ENCODE measurements at regions not wholly inside any gene's neighbourhood (a gene's known extent, or its start where the extent isn't known, plus 50 kb on each side); places are given as distances from the start of the nearest gene placed in this dataset.
A peak's percentile ranks its signal among the peaks of the same experiment; 100 is the strongest.

DNA sequence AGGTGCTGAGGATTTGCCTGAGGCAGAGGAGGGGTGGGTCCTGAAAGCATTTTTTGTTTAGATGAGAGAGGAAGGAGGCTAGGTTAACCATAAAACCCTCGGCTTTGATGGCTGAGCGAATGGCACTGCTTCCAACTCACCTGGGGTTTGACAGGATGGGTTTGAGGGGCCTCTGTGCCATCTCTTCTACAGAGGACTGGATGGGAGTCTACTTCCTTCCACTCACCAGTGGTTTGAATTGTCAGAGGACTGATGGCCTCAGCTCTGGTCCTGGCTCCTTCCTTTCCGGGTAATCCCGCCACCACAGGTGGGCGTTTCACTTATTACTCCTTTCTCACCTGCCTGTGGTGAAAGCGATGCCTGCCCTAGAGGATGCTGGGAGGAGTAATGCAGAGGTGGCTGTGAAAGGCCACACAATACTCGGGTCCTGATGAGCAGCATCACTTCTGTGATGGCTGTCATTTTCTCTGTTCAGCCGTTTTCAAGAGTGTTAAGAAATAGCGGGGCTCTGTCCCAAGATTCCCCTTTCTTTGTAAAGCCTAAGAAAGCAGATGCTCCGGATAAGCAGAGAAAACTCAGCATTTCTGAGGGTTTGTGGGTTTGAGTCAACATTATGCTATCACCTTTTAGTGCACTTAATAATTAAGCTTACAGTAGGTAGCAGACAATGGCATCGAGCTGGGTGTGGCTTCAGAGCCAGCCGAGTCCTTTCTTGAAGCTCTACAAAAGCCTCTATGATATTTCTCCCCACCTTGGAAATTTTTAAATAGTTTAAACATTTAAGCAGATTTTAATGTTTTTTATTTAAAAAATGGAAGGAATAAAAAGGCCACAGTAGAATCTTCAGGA, 220.7 kb downstream of the HLX start:
- Histone ChIP-seq H3K27me3 (ENCODE audit: insufficient read depth) (no peaks in the 10 kb centered on the region), H4K20me1 (ENCODE audit: insufficient read depth) (no peaks in the 10 kb centered on the region), H3K4me2 (peak overlapping the region; percentile 38; the same call in 1 of the 2 replicates), H3K27ac (ENCODE audit: low read depth in 2 of 2, low read length in 1 of 2) (peak overlapping the region; percentile 90 to 92), H3K79me2 (ENCODE audit: insufficient read depth) (no peaks in the 10 kb centered on the region), H3K36me3 (replicated peaks in 1 of 2; ENCODE audit: control insufficient read depth in 1 of 2, insufficient read depth in 2 of 2, low read length in 1 of 2) (no peaks in the 10 kb centered on the region), H3K9ac (no peak overlapping the region; the same call in 1 of the 2 replicates), H3K9me2 (no peaks in the 10 kb centered on the region), H2AFZ (ENCODE audit: low read depth) (peak overlapping the region; percentile 40; the same call in 1 of the 2 replicates), H3K9me3 (no peaks in the 10 kb centered on the region), H3K4me1 (ENCODE audit: control insufficient read depth in 1 of 2, insufficient read depth in 2 of 2, low read depth in 1 of 2, low read length in 1 of 2) (peaks cover 16 to 25% of the 10 kb centered on the region in 2 experiments), H3F3A (replicated peaks; ENCODE audit: insufficient read depth) (peaks cover 34% of the 10 kb centered on the region), H3K4me3 (ENCODE audit: low read depth in 2 of 2, low read length in 1 of 2) (no peak overlapping the region)
- TF ChIP-seq, protein P1, sequence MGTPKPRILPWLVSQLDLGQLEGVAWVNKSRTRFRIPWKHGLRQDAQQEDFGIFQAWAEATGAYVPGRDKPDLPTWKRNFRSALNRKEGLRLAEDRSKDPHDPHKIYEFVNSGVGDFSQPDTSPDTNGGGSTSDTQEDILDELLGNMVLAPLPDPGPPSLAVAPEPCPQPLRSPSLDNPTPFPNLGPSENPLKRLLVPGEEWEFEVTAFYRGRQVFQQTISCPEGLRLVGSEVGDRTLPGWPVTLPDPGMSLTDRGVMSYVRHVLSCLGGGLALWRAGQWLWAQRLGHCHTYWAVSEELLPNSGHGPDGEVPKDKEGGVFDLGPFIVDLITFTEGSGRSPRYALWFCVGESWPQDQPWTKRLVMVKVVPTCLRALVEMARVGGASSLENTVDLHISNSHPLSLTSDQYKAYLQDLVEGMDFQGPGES (IDR thresholded peaks at IDR 0.05; ENCODE audit: low read depth, low read length), result no peak
- TF ChIP-seq, protein P2, sequence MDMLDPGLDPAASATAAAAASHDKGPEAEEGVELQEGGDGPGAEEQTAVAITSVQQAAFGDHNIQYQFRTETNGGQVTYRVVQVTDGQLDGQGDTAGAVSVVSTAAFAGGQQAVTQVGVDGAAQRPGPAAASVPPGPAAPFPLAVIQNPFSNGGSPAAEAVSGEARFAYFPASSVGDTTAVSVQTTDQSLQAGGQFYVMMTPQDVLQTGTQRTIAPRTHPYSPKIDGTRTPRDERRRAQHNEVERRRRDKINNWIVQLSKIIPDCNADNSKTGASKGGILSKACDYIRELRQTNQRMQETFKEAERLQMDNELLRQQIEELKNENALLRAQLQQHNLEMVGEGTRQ (IDR thresholded peaks at IDR 0.05; ENCODE audit: borderline replicate concordance, low read depth, low read length), result no peak
- TF ChIP-seq EZH2phosphoT487 (IDR thresholded peaks at IDR 0.05; ENCODE audit: borderline replicate concordance, low read depth) (no peak), SIN3A (IDR thresholded peaks at IDR 0.05; ENCODE audit: borderline replicate concordance, low read depth, low read length) (no peak), TCF12 (IDR thresholded peaks at IDR 0.05) (no peak), ZBTB33 (IDR thresholded peaks at IDR 0.05; ENCODE audit: borderline replicate concordance, low read depth) (no peak), ELF1 (IDR thresholded peaks at IDR 0.05) (no peak), RCOR1 (IDR thresholded peaks at IDR 0.05; ENCODE audit: low read length) (no peak), FOXJ3 (CRISPR knock-in tag; IDR thresholded peaks at IDR 0.05) (no peak), FOXM1 (IDR thresholded peaks at IDR 0.05; ENCODE audit: low read depth) (no peak), FOSL2 (IDR thresholded peaks at IDR 0.05; ENCODE audit: borderline replicate concordance, low read depth) (no peak), TAF1 (IDR thresholded peaks at IDR 0.05; ENCODE audit: borderline replicate concordance, low read depth, low read length) (no peak), EP300 (IDR thresholded peaks at IDR 0.05; ENCODE audit: borderline replicate concordance in 1 of 2, low read depth in 1 of 2, low read length in 1 of 2) (no peak), GATA2 (CRISPR knock-in tag; IDR thresholded peaks at IDR 0.05) (no peak), TEAD4 (IDR thresholded peaks at IDR 0.05; ENCODE audit: borderline replicate concordance, insufficient read depth) (no peak), MXI1 (IDR thresholded peaks at IDR 0.05; ENCODE audit: low read depth, low read length) (no peak)
- TF ChIP-seq, protein P3, sequence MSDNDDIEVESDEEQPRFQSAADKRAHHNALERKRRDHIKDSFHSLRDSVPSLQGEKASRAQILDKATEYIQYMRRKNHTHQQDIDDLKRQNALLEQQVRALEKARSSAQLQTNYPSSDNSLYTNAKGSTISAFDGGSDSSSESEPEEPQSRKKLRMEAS (IDR thresholded peaks at IDR 0.05; ENCODE audit: low read depth), result no peak
- TF ChIP-seq, protein P4, sequence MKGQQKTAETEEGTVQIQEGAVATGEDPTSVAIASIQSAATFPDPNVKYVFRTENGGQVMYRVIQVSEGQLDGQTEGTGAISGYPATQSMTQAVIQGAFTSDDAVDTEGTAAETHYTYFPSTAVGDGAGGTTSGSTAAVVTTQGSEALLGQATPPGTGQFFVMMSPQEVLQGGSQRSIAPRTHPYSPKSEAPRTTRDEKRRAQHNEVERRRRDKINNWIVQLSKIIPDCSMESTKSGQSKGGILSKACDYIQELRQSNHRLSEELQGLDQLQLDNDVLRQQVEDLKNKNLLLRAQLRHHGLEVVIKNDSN (IDR thresholded peaks at IDR 0.05; ENCODE audit: borderline replicate concordance, low read depth), result no peak
- TF ChIP-seq, protein P5, sequence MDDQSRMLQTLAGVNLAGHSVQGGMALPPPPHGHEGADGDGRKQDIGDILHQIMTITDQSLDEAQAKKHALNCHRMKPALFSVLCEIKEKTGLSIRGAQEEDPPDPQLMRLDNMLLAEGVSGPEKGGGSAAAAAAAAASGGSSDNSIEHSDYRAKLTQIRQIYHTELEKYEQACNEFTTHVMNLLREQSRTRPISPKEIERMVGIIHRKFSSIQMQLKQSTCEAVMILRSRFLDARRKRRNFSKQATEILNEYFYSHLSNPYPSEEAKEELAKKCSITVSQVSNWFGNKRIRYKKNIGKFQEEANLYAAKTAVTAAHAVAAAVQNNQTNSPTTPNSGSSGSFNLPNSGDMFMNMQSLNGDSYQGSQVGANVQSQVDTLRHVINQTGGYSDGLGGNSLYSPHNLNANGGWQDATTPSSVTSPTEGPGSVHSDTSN (IDR thresholded peaks at IDR 0.05), result no peak
- TF ChIP-seq, protein P6, sequence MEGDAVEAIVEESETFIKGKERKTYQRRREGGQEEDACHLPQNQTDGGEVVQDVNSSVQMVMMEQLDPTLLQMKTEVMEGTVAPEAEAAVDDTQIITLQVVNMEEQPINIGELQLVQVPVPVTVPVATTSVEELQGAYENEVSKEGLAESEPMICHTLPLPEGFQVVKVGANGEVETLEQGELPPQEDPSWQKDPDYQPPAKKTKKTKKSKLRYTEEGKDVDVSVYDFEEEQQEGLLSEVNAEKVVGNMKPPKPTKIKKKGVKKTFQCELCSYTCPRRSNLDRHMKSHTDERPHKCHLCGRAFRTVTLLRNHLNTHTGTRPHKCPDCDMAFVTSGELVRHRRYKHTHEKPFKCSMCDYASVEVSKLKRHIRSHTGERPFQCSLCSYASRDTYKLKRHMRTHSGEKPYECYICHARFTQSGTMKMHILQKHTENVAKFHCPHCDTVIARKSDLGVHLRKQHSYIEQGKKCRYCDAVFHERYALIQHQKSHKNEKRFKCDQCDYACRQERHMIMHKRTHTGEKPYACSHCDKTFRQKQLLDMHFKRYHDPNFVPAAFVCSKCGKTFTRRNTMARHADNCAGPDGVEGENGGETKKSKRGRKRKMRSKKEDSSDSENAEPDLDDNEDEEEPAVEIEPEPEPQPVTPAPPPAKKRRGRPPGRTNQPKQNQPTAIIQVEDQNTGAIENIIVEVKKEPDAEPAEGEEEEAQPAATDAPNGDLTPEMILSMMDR (IDR thresholded peaks at IDR 0.05), result no peak
- ChIA-PET POLR2A (no interaction called here), CTCF (interaction anchor here (0.6 kb wide), 1 partner anchor 15 kb away, joined by 3 read pairs; no protein-coding TSS in a partner anchor)
- DNase-seq, result no peak
- WGBS (ENCODE audit: low lambda C conversion rate), result 86% methylated on average over 12 of the region's 12 CpGs
